GM12878 (cell line): ENCODE measurements at regions not wholly inside any gene's neighbourhood (a gene's known extent, or its start where the extent isn't known, plus 50 kb on each side); places are given as distances from the start of the nearest gene placed in this dataset.

ENCODE experiments used
- ATAC-seq: fragments of 200-7000 bp; cut with Tn5 transposase; 3 replicates; pipeline ENCODE4 v1.9.1; 2020; ENCODE audit warnings: mild to moderate bottlenecking, moderate library complexity
- BruUV-seq: library from RNA; stranded (reverse); fragments of 400-500 nt; replicated peaks from 2 replicates; lab custom pipeline; 2021; lab: Mats Ljungman, UMichigan
- CTCF ChIA-PET: fragments of 300-600 bp; sonication (Branson Sonifier 250); formaldehyde crosslinking; extraction: SDS; loops from one replicate; lab custom pipeline; 2021; ENCODE audit warnings: inconsistent platforms; lab: Yijun Ruan, JAX
- POLR2A ChIA-PET: fragments of 350-600 bp; formaldehyde crosslinking; extraction: SDS; loops from one replicate; lab custom pipeline; 2021; ENCODE audit warnings: inconsistent platforms; lab: Charles Lee
- RAD21 ChIA-PET: fragments of 300-600 bp; sonication (Branson Sonifier 250); formaldehyde crosslinking; loops from one replicate; lab custom pipeline; 2023; ENCODE audit warnings: antibody characterized with exemption; ENCODE audit not compliant: unreplicated experiment; lab: Charles Lee
- SMC1A ChIA-PET: fragments of 300-600 bp; sonication (Branson Sonifier 250); formaldehyde crosslinking; loops from one replicate; lab custom pipeline; 2023; ENCODE audit not compliant: unreplicated experiment, uncharacterized antibody; lab: Charles Lee
- DNase-seq: peaks from one replicate; pipeline ENCODE4 v3.0.0-alpha.2; 2011; ENCODE audit warnings: low read depth, low spot score
- FAIRE-seq: peaks from 3 replicates; lab custom pipeline; 2011; peaks lifted over from hg19 to GRCh38; lab: Jason Lieb, UNC
- H2AFZ ChIP-seq: 2 replicates; pipeline ENCODE4 v1.6.0; 2011; ENCODE audit warnings: low read depth, low read length, control low read depth; ENCODE audit not compliant: control insufficient read depth
- H3K27ac ChIP-seq: 2 replicates; pipeline ENCODE4 v1.5.1; 2011; ENCODE audit warnings: control low read depth; ENCODE audit not compliant: control insufficient read depth, insufficient read depth
- H3K27me3 ChIP-seq, 2 experiments: replicated peaks in 1 of 2; 2 replicates each; pipeline versions ENCODE4 v1.6.0 to v1.6.1; 2011; ENCODE audit warnings: low read length in 1 of 2; ENCODE audit not compliant: control insufficient read depth in 2 of 2, insufficient read depth in 2 of 2
- H3K36me3 ChIP-seq, 2 experiments: 2 replicates each; pipeline ENCODE4 v1.5.1; 2011; ENCODE audit warnings: low read length in 1 of 2; ENCODE audit not compliant: control insufficient read depth in 2 of 2, insufficient read depth in 2 of 2
- H3K4me1 ChIP-seq: 2 replicates; pipeline ENCODE4 v1.6.1; 2011; ENCODE audit warnings: mild to moderate bottlenecking, low read length, moderate library complexity, mixed read lengths; ENCODE audit not compliant: control insufficient read depth, insufficient read depth
- H3K4me2 ChIP-seq: 2 replicates; pipeline ENCODE4 v1.6.0; 2011; ENCODE audit warnings: control low read depth; ENCODE audit not compliant: control insufficient read depth, insufficient read depth
- H3K4me3 ChIP-seq: fragments of 200-600 bp; sonication (generic); 2 replicates; pipeline ENCODE4 v1.5.1; 2016
- H3K79me2 ChIP-seq: 2 replicates; pipeline ENCODE4 v1.6.0; 2011; ENCODE audit warnings: low read length; ENCODE audit not compliant: control insufficient read depth, insufficient read depth
- H3K9ac ChIP-seq: 2 replicates; pipeline ENCODE4 v1.8.0; 2011; ENCODE audit warnings: low read length, control low read depth, mixed read lengths; ENCODE audit not compliant: control insufficient read depth, insufficient read depth
- H3K9me3 ChIP-seq: replicated peaks from 3 replicates; pipeline ENCODE4 v1.5.1; 2011; ENCODE audit warnings: mild to moderate bottlenecking, low read length; ENCODE audit not compliant: control insufficient read depth, insufficient read depth
- H4K20me1 ChIP-seq: 2 replicates; pipeline ENCODE4 v1.6.0; 2011; ENCODE audit not compliant: control insufficient read depth, insufficient read depth
- BHLHE40 ChIP-seq, 2 experiments: fragments of 450-650 bp in 1 of 2; IDR thresholded peaks; 2 replicates each; pipeline ENCODE4 v1.6.1; 2011 to 2017; ENCODE audit warnings: low read depth in 2 of 2, borderline replicate concordance in 1 of 2, improper control_type of control experiment in 1 of 2, low read length in 1 of 2, mild to moderate bottlenecking in 1 of 2
- CEBPB ChIP-seq, 2 experiments: fragments of 150-350 bp in 1 of 2; IDR thresholded peaks; 2 replicates each; pipeline ENCODE4 v1.6.1; 2012 to 2014; ENCODE audit warnings: low read depth in 2 of 2, low read length in 2 of 2, borderline replicate concordance in 1 of 2, inconsistent platforms in 1 of 2
- MEF2B ChIP-seq: fragments of 450-650 bp; IDR thresholded peaks from 2 replicates; pipeline ENCODE4 v1.6.1; 2018; ENCODE audit warnings: mild to moderate bottlenecking, moderate library complexity; ENCODE audit not compliant: partially characterized antibody, poor library complexity, severe bottlenecking
- SMAD1 ChIP-seq: fragments of 450-650 bp; IDR thresholded peaks from 2 replicates; pipeline ENCODE4 v1.6.1; 2018; ENCODE audit warnings: mild to moderate bottlenecking, low read depth; ENCODE audit not compliant: partially characterized antibody
- ZNF207 ChIP-seq: fragments of 450-650 bp; IDR thresholded peaks from 2 replicates; pipeline ENCODE4 v1.6.1; 2014; ENCODE audit warnings: antibody characterized with exemption, mild to moderate bottlenecking, borderline replicate concordance
- in situ Hi-C: fragments of 300-500 bp; cut with MboI; formaldehyde crosslinking; loops from 9 replicates; pipeline ENCODE4 v1.14.3; 2018; ENCODE audit warnings: mixed read lengths
- intact Hi-C: fragments of 100-400 bp; cut with micrococcal nuclease; formaldehyde crosslinking; loops from one replicate; pipeline ENCODE4 v1.14.2; 2022; ENCODE audit not compliant: unreplicated experiment
- TF ChIP-seq, protein P1 (sequence below): IDR thresholded peaks from 2 replicates; pipeline ENCODE4 v1.6.1; 2012; ENCODE audit warnings: improper control_type of control experiment, low read depth, low read length; ENCODE audit not compliant: insufficient replicate concordance
- TF ChIP-seq, protein P2 (sequence below): fragments of 450-650 bp; IDR thresholded peaks from 2 replicates; pipeline ENCODE4 v1.6.1; 2018; ENCODE audit warnings: mild to moderate bottlenecking, low read depth, moderate library complexity; ENCODE audit not compliant: partially characterized antibody
- TF ChIP-seq, protein P3 (sequence below): fragments of 450-650 bp; IDR thresholded peaks from 2 replicates; pipeline ENCODE4 v1.6.1; 2017; ENCODE audit warnings: low read depth, mild to moderate bottlenecking, moderate library complexity
- TF ChIP-seq, protein P4 (sequence below): fragments of 450-650 bp; IDR thresholded peaks from 2 replicates; pipeline ENCODE4 v1.6.1; 2017; ENCODE audit warnings: antibody characterized with exemption, mild to moderate bottlenecking, moderate library complexity

DNA sequence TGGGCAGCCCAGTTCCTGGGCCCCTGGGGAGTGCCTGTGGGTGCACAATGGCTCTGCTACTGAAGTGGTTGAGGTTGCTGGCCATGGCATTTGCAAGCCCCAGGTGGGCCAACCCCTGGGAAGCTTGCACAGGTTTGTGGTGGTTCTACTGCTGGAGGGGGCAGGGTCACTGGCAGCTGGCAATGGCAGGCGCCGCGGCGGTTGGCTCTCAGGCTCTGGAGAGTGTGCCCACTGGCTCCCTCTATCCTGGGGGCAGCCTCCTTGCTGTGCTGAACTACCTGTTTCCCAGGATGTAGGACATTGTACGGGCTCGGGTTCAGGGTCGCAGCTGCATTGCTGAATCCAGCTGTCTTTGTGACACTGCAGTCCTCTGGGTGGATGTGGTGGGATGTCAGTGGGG lies 180.2 kb upstream of the HES1 start (continued):
- TF ChIP-seq, protein P1, sequence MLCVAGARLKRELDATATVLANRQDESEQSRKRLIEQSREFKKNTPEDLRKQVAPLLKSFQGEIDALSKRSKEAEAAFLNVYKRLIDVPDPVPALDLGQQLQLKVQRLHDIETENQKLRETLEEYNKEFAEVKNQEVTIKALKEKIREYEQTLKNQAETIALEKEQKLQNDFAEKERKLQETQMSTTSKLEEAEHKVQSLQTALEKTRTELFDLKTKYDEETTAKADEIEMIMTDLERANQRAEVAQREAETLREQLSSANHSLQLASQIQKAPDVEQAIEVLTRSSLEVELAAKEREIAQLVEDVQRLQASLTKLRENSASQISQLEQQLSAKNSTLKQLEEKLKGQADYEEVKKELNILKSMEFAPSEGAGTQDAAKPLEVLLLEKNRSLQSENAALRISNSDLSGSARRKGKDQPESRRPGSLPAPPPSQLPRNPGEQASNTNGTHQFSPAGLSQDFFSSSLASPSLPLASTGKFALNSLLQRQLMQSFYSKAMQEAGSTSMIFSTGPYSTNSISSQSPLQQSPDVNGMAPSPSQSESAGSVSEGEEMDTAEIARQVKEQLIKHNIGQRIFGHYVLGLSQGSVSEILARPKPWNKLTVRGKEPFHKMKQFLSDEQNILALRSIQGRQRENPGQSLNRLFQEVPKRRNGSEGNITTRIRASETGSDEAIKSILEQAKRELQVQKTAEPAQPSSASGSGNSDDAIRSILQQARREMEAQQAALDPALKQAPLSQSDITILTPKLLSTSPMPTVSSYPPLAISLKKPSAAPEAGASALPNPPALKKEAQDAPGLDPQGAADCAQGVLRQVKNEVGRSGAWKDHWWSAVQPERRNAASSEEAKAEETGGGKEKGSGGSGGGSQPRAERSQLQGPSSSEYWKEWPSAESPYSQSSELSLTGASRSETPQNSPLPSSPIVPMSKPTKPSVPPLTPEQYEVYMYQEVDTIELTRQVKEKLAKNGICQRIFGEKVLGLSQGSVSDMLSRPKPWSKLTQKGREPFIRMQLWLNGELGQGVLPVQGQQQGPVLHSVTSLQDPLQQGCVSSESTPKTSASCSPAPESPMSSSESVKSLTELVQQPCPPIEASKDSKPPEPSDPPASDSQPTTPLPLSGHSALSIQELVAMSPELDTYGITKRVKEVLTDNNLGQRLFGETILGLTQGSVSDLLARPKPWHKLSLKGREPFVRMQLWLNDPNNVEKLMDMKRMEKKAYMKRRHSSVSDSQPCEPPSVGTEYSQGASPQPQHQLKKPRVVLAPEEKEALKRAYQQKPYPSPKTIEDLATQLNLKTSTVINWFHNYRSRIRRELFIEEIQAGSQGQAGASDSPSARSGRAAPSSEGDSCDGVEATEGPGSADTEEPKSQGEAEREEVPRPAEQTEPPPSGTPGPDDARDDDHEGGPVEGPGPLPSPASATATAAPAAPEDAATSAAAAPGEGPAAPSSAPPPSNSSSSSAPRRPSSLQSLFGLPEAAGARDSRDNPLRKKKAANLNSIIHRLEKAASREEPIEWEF, result no peak
- TF ChIP-seq CEBPB (IDR thresholded peaks at IDR 0.05; ENCODE audit: borderline replicate concordance in 1 of 2, low read depth in 2 of 2, low read length in 2 of 2) (no peak), MEF2B (no peak)
- TF ChIP-seq, protein P2, sequence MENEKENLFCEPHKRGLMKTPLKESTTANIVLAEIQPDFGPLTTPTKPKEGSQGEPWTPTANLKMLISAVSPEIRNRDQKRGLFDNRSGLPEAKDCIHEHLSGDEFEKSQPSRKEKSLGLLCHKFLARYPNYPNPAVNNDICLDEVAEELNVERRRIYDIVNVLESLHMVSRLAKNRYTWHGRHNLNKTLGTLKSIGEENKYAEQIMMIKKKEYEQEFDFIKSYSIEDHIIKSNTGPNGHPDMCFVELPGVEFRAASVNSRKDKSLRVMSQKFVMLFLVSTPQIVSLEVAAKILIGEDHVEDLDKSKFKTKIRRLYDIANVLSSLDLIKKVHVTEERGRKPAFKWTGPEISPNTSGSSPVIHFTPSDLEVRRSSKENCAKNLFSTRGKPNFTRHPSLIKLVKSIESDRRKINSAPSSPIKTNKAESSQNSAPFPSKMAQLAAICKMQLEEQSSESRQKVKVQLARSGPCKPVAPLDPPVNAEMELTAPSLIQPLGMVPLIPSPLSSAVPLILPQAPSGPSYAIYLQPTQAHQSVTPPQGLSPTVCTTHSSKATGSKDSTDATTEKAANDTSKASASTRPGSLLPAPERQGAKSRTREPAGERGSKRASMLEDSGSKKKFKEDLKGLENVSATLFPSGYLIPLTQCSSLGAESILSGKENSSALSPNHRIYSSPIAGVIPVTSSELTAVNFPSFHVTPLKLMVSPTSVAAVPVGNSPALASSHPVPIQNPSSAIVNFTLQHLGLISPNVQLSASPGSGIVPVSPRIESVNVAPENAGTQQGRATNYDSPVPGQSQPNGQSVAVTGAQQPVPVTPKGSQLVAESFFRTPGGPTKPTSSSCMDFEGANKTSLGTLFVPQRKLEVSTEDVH, result no peak

DNA sequence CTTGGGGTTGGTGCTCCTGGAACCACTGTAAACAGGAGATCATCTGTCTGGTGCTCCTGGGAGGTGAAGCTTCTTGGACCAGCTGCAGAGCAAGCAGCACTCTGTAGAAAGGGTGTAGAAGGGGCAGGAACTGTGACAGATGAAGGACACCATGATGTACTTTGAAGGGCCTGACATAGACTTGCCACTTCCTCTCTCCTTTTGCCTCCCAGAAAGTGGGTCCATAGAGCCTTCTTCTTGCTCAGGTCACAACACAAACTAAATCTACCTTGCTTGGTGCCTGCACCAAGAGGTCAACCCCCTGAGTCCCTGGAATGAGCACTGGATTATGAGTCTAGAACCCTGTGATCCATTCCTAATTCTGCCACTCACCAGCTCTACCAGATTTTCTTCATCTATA lies 176.1 kb upstream of the HES1 start:
- H3K27me3 ChIP-seq, result no peaks in the 10 kb centered on the region; a peak in 1 of 4 replicates
- no peak overlapping the region for H3K4me2 ChIP-seq
- no peaks in the 10 kb centered on the region; the same call in 2 of the 3 replicates for H3K9me3 ChIP-seq
- CTCF ChIA-PET, result no interaction called here
- H3K4me3 ChIP-seq, result no peak overlapping the region
- no peak for FAIRE-seq
- in situ Hi-C loops (no loop called here), intact Hi-C loops (no loop called here)
- H3K4me1 ChIP-seq, result no peaks in the 10 kb centered on the region
- SMC1A ChIA-PET, result no interaction called here
- ATAC-seq, result no peak
- H3K36me3 ChIP-seq, result no peaks in the 10 kb centered on the region
- no peak overlapping the region for H2AFZ ChIP-seq
- H3K79me2 ChIP-seq, result no peaks in the 10 kb centered on the region
- no TSS peak for BruUV-seq
- no peak for DNase-seq
- no peak overlapping the region for H3K27ac ChIP-seq
- POLR2A ChIA-PET, result no interaction called here
- RAD21 ChIA-PET, result no interaction called here
- no peak overlapping the region for H3K9ac ChIP-seq
- no peaks in the 10 kb centered on the region for H4K20me1 ChIP-seq
- TF ChIP-seq, protein P3, sequence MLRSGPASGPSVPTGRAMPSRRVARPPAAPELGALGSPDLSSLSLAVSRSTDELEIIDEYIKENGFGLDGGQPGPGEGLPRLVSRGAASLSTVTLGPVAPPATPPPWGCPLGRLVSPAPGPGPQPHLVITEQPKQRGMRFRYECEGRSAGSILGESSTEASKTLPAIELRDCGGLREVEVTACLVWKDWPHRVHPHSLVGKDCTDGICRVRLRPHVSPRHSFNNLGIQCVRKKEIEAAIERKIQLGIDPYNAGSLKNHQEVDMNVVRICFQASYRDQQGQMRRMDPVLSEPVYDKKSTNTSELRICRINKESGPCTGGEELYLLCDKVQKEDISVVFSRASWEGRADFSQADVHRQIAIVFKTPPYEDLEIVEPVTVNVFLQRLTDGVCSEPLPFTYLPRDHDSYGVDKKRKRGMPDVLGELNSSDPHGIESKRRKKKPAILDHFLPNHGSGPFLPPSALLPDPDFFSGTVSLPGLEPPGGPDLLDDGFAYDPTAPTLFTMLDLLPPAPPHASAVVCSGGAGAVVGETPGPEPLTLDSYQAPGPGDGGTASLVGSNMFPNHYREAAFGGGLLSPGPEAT, result no peak
- TF ChIP-seq ZNF207 (no peak), BHLHE40 (IDR thresholded peaks at IDR 0.05; ENCODE audit: borderline replicate concordance in 1 of 2, low read depth in 2 of 2, low read length in 1 of 2) (no peak), SMAD1 (no peak)
- TF ChIP-seq, protein P4, sequence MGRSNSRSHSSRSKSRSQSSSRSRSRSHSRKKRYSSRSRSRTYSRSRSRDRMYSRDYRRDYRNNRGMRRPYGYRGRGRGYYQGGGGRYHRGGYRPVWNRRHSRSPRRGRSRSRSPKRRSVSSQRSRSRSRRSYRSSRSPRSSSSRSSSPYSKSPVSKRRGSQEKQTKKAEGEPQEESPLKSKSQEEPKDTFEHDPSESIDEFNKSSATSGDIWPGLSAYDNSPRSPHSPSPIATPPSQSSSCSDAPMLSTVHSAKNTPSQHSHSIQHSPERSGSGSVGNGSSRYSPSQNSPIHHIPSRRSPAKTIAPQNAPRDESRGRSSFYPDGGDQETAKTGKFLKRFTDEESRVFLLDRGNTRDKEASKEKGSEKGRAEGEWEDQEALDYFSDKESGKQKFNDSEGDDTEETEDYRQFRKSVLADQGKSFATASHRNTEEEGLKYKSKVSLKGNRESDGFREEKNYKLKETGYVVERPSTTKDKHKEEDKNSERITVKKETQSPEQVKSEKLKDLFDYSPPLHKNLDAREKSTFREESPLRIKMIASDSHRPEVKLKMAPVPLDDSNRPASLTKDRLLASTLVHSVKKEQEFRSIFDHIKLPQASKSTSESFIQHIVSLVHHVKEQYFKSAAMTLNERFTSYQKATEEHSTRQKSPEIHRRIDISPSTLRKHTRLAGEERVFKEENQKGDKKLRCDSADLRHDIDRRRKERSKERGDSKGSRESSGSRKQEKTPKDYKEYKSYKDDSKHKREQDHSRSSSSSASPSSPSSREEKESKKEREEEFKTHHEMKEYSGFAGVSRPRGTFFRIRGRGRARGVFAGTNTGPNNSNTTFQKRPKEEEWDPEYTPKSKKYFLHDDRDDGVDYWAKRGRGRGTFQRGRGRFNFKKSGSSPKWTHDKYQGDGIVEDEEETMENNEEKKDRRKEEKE, result no peak
